Thyroid gland (tissue), 4 donors: ENCODE measurements at regions not wholly inside any gene's neighbourhood (a gene's known extent, or its start where the extent isn't known, plus 50 kb on each side); places are given as distances from the start of the nearest gene placed in this dataset. TPM values are rescaled to one million over a fixed set of nuclear protein-coding genes. Genes with fewer than 3 reads are reported as not detected.

Experiments used
- DNase-seq, 2 donors: peaks; one replicate each; pipeline ENCODE4 v3.0.0-alpha.2; 2019
- H3K27ac ChIP-seq, 3 donors: fragments of 200-600 bp; sonication (generic); 1 replicate in 2 of 3; 2 replicates in 1 of 3; pipeline ENCODE4 v1.5.1; 2016 to 2019; ENCODE audit warnings: mild to moderate bottlenecking in 1 of 3, moderate library complexity in 1 of 3
- H3K27me3 ChIP-seq: fragments of 200-600 bp; sonication (generic); one replicate; pipeline ENCODE4 v1.5.1; 2019
- H3K36me3 ChIP-seq, 2 donors: fragments of 200-600 bp; sonication (generic); one replicate each; pipeline ENCODE4 v1.5.1; 2016 to 2019
- H3K4me1 ChIP-seq, 2 donors: fragments of 200-600 bp; sonication (generic); one replicate each; pipeline ENCODE4 v1.5.1; 2017 to 2019
- H3K4me3 ChIP-seq, 3 donors: fragments of 200-600 bp; sonication (generic); replicated peaks in 1 of 3; 1 replicate in 2 of 3; 2 replicates in 1 of 3; pipeline ENCODE4 v1.5.1; 2016; ENCODE audit warnings: mild to moderate bottlenecking in 1 of 3
- H3K9me3 ChIP-seq: fragments of 200-600 bp; sonication (generic); one replicate; pipeline ENCODE4 v1.5.1; 2017
- POLR2A ChIP-seq, 2 donors: fragments of 450-650 bp; IDR thresholded peaks; one replicate each; pipeline ENCODE4 v1.6.1; 2017; ENCODE audit warnings: antibody characterized with exemption in 2 of 2, mild to moderate bottlenecking in 2 of 2, moderate library complexity in 1 of 2
- WGBS, 2 donors: methylation state at CpG; one replicate each; pipeline ENCODE4 v1.1.5; 2017; 5-methylcytosine and 5-hydroxymethylcytosine counted together
- intact Hi-C: fragments of 100-400 bp; cut with DNase I; formaldehyde crosslinking; loops from one replicate; pipeline ENCODE4 v1.15.1; 2023
- small RNA-seq: library from RNA; depleted of rRNA; stranded (forward); fragments of <200 nt; gene quantifications from one replicate; pipeline ENCODE3, GENCODE V24; 2016
- TF ChIP-seq, protein P1 (sequence below), 6 experiments: fragments of 200-600 bp in 3 of 6; fragments of 450-650 bp in 3 of 6; sonication (generic) in 3 of 6; IDR thresholded peaks; one replicate each; pipeline ENCODE4 v1.5.1; 2016 to 2019; ENCODE audit warnings: antibody characterized with exemption in 6 of 6, mild to moderate bottlenecking in 2 of 6, inconsistent platforms in 1 of 6, moderate library complexity in 1 of 6

- 77 to 93% methylated on average over 2 of the region's 2 CpGs for WGBS, 2 donors
- H3K4me3 ChIP-seq = no peak overlapping the region
- H3K27ac ChIP-seq = no peak overlapping the region
- no peaks in the 10 kb centered on the region for H3K36me3 ChIP-seq
- intact Hi-C loops = no loop called here
- TF ChIP-seq, protein P1, sequence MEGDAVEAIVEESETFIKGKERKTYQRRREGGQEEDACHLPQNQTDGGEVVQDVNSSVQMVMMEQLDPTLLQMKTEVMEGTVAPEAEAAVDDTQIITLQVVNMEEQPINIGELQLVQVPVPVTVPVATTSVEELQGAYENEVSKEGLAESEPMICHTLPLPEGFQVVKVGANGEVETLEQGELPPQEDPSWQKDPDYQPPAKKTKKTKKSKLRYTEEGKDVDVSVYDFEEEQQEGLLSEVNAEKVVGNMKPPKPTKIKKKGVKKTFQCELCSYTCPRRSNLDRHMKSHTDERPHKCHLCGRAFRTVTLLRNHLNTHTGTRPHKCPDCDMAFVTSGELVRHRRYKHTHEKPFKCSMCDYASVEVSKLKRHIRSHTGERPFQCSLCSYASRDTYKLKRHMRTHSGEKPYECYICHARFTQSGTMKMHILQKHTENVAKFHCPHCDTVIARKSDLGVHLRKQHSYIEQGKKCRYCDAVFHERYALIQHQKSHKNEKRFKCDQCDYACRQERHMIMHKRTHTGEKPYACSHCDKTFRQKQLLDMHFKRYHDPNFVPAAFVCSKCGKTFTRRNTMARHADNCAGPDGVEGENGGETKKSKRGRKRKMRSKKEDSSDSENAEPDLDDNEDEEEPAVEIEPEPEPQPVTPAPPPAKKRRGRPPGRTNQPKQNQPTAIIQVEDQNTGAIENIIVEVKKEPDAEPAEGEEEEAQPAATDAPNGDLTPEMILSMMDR (IDR thresholded peaks at IDR 0.05) = no peak
- no peak for TF ChIP-seq POLR2A (IDR thresholded peaks at IDR 0.05)
- DNase-seq = no peak
- H3K4me1 ChIP-seq = no peaks in the 10 kb centered on the region
- H3K9me3 ChIP-seq = no peaks in the 10 kb centered on the region
- H3K27me3 ChIP-seq = no peaks in the 10 kb centered on the region
These were observed 60.2 kb upstream of the STEAP1 start for GRCh38 chr7:90094030-90094429.

Small RNA genes lying in the stretch of these regions (small RNA-seq; reads per million reads assigned to genes)
- gene RNU6-274P = not detected
